Smooth muscle cell (in vitro differentiated cells): ENCODE measurements at regions not wholly inside any gene's neighbourhood (a gene's known extent, or its start where the extent isn't known, plus 50 kb on each side); places are given as distances from the start of the nearest gene placed in this dataset.

Experiments used
- DNase-seq: peaks from one replicate; lab custom pipeline; 2025; ENCODE audit not compliant: unreplicated experiment; lab: John Stamatoyannopoulos, UW
- H2AFZ ChIP-seq: fragments of 200-600 bp; sonication (generic); 2 replicates; pipeline ENCODE4 v1.6.0; 2016; ENCODE audit warnings: antibody characterized with exemption, low read depth, mild to moderate bottlenecking
- H3F3A ChIP-seq: fragments of 200-600 bp; sonication (generic); 2 replicates; pipeline ENCODE4 v1.6.0; 2017; ENCODE audit warnings: antibody characterized with exemption, low read depth
- H3K27ac ChIP-seq: fragments of 200-600 bp; sonication (generic); 2 replicates; pipeline ENCODE4 v1.5.1; 2016; ENCODE audit warnings: low read depth, mild to moderate bottlenecking
- H3K27me3 ChIP-seq: fragments of 200-600 bp; sonication (generic); 2 replicates; pipeline ENCODE4 v1.6.1; 2016; ENCODE audit warnings: low read depth, mild to moderate bottlenecking
- H3K36me3 ChIP-seq: fragments of 200-600 bp; sonication (generic); 2 replicates; pipeline ENCODE4 v1.5.1; 2016; ENCODE audit warnings: low read depth
- H3K4me1 ChIP-seq: fragments of 200-600 bp; sonication (generic); 2 replicates; pipeline ENCODE4 v1.5.1; 2016; ENCODE audit warnings: low read depth
- H3K4me2 ChIP-seq: fragments of 200-600 bp; sonication (generic); 2 replicates; pipeline ENCODE4 v1.6.0; 2016; ENCODE audit warnings: mild to moderate bottlenecking
- H3K4me3 ChIP-seq: fragments of 200-600 bp; sonication (generic); 2 replicates; pipeline ENCODE4 v1.5.1; 2016; ENCODE audit warnings: mild to moderate bottlenecking
- H3K79me2 ChIP-seq: fragments of 200-600 bp; sonication (generic); 2 replicates; pipeline ENCODE4 v1.6.0; 2016; ENCODE audit warnings: low read depth, mild to moderate bottlenecking
- H3K9ac ChIP-seq: fragments of 200-600 bp; sonication (generic); 2 replicates; pipeline ENCODE4 v1.6.0; 2016; ENCODE audit warnings: low read depth
- H3K9me3 ChIP-seq: fragments of 200-600 bp; sonication (generic); replicated peaks from 2 replicates; pipeline ENCODE4 v1.5.1; 2016; ENCODE audit warnings: low read depth
- H4K20me1 ChIP-seq: fragments of 200-600 bp; sonication (generic); 2 replicates; pipeline ENCODE4 v1.6.0; 2016; ENCODE audit warnings: low read depth
- WGBS: methylation state at CpG from one replicate; pipeline ENCODE4 v1.1.7; 2016; ENCODE audit warnings: low lambda C conversion rate; 5-methylcytosine and 5-hydroxymethylcytosine counted together
- TF ChIP-seq, protein P1 (sequence below): fragments of 200-600 bp; sonication (generic); IDR thresholded peaks from 2 replicates; pipeline ENCODE4 v1.5.1; 2017; ENCODE audit warnings: borderline replicate concordance, mild to moderate bottlenecking, antibody characterized with exemption; ENCODE audit not compliant: insufficient read depth, poor library complexity, severe bottlenecking

DNA sequence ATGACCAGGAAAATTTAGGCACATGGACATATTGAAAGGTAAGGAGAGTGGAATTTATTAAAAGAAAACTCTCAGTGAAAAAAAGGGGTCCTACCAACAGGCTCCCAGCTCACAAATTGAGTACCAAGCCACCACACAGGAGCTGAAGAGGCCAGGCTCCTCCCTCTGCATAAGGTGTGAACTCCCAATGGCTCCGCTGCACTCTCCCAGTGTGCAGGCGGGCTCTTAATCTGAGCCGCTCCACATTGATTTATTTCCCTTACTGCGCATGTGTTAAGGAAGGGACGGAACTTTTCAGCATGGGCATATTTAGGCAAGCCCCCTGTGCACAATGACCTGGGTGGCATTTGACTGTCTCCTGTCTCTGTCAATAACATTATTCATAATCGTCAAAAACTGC lies 68.6 kb upstream of the PLEKHG7 start:
- TF ChIP-seq, protein P1, sequence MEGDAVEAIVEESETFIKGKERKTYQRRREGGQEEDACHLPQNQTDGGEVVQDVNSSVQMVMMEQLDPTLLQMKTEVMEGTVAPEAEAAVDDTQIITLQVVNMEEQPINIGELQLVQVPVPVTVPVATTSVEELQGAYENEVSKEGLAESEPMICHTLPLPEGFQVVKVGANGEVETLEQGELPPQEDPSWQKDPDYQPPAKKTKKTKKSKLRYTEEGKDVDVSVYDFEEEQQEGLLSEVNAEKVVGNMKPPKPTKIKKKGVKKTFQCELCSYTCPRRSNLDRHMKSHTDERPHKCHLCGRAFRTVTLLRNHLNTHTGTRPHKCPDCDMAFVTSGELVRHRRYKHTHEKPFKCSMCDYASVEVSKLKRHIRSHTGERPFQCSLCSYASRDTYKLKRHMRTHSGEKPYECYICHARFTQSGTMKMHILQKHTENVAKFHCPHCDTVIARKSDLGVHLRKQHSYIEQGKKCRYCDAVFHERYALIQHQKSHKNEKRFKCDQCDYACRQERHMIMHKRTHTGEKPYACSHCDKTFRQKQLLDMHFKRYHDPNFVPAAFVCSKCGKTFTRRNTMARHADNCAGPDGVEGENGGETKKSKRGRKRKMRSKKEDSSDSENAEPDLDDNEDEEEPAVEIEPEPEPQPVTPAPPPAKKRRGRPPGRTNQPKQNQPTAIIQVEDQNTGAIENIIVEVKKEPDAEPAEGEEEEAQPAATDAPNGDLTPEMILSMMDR: no peak
- Histone ChIP-seq H3K9ac (no peak overlapping the region), H3F3A (no peaks in the 10 kb centered on the region), H3K4me1 (no peaks in the 10 kb centered on the region), H3K79me2 (no peaks in the 10 kb centered on the region), H2AFZ (no peak overlapping the region), H3K36me3 (no peaks in the 10 kb centered on the region), H3K4me2 (no peak overlapping the region), H3K27me3 (no peaks in the 10 kb centered on the region), H3K4me3 (no peak overlapping the region), H3K9me3 (no peaks in the 10 kb centered on the region), H3K27ac (no peak overlapping the region), H4K20me1 (no peaks in the 10 kb centered on the region)
- no peak for DNase-seq
- 96% methylated on average over 6 of the region's 6 CpGs for WGBS

DNA sequence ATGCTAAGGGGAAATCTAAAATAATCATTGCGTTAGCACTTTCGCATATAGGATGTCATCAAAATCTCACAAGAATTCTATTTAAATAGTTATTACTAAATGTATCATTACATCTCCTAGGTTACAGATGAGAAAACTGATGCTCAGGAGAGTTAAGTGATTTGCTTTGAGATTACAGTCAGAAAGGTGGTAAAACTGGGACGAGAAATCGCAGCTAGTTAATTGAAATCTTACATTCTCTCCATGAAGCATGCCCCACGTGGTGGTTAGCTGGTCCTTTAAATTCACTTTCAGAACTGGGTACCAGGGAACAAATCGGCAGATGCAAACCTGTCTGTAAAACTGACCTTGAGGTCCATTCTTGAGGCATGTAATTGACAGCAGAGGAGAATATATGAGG lies 71.8 kb upstream of the PLEKHG7 start:
- Histone ChIP-seq H3K9me3 (no peaks in the 10 kb centered on the region), H3F3A (no peaks in the 10 kb centered on the region)
- 92% methylated on average over 6 of the region's 6 CpGs for WGBS

DNA sequence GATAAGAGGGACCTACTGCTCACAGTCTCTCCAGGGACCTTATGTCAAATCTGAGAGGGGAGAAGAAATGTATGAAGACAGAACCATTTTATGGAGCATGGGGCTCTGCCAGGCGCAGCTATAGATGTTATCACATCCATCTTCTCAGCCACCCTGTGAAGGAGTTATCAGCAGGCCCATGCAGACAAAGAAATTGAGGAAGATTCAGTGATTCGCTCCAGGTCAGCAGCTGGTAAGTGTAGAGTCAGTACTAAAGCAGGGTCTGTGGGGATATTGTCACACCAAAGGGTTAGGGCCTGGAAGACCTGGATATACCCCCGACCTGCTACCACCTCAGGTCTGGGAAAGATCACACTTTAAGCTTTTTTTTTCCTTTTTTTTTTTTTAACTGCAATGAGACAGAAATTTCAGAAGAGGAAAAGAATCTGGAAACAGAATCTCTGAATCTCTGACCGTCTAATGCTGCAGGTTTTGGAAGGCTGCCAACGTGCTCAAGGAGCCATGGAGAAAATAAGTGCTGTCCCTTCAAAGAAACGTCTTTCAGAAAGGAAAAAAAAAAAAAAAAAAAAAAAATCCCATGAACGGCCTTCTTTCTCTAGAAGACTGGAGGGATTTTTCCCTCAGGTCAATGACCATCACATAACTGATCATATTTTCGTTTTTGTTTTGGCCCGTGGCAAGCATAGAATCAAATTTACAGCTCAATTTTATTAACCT lies 73.3 kb upstream of the PLEKHG7 start:
- TF ChIP-seq, protein P1: no peak
- H3K79me2 ChIP-seq: no peaks in the 10 kb centered on the region
- H3F3A ChIP-seq: no peaks in the 10 kb centered on the region
- no peaks in the 10 kb centered on the region for H4K20me1 ChIP-seq
- H2AFZ ChIP-seq: no peak overlapping the region
- H3K9ac ChIP-seq: no peak overlapping the region
- H3K4me3 ChIP-seq: no peak overlapping the region
- H3K4me1 ChIP-seq: no peaks in the 10 kb centered on the region
- no peaks in the 10 kb centered on the region for H3K36me3 ChIP-seq
- H3K27ac ChIP-seq: no peak overlapping the region
- H3K9me3 ChIP-seq: no peaks in the 10 kb centered on the region
- no peak overlapping the region for H3K4me2 ChIP-seq
- H3K27me3 ChIP-seq: no peaks in the 10 kb centered on the region
- 57% methylated on average over 9 of the region's 9 CpGs for WGBS
- DNase-seq: no peak

More for the DNA sequence above, 71.8 kb upstream of the PLEKHG7 start:
- no peak overlapping the region for H3K9ac ChIP-seq
- DNase-seq: no peak
- H2AFZ ChIP-seq: no peak overlapping the region
- H3K4me1 ChIP-seq: no peaks in the 10 kb centered on the region
- no peak overlapping the region for H3K4me3 ChIP-seq
- no peaks in the 10 kb centered on the region for H4K20me1 ChIP-seq
- H3K27ac ChIP-seq: no peak overlapping the region
- TF ChIP-seq, protein P1: no peak
- no peaks in the 10 kb centered on the region for H3K27me3 ChIP-seq
- H3K36me3 ChIP-seq: no peaks in the 10 kb centered on the region
- no peak overlapping the region for H3K4me2 ChIP-seq
- H3K79me2 ChIP-seq: no peaks in the 10 kb centered on the region

DNA sequence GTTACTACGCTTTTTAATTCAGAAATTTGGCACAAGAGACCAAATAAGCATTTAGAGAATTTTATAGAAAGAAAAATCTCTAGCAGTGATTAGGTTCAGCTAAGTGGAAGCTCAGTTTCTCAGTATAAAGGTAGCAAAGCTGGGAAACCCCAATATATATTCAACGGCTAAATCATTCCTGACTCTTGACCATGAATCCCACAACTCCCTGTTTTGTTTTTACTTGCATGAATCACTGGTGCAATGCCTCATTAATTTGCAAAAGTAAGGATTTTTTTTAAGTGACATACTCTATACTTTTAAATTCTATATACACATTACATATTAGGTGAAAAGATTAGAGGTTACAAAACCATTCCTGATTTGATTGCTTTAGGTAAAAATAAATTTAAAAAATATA lies 74.3 kb upstream of the PLEKHG7 start:
- no peak overlapping the region for H3K4me2 ChIP-seq
- no peaks in the 10 kb centered on the region for H4K20me1 ChIP-seq
- TF ChIP-seq, protein P1: no peak
- no peaks in the 10 kb centered on the region for H3K27me3 ChIP-seq
- WGBS: 76% methylated on average over 2 of the region's 2 CpGs
- H3K9me3 ChIP-seq: no peaks in the 10 kb centered on the region
- H2AFZ ChIP-seq: no peak overlapping the region
- peaks cover 5% of the 10 kb centered on the region for H3K4me1 ChIP-seq
- no peak overlapping the region for H3K9ac ChIP-seq
- no peaks in the 10 kb centered on the region for H3K36me3 ChIP-seq
- no peak overlapping the region for H3K27ac ChIP-seq
- no peaks in the 10 kb centered on the region for H3F3A ChIP-seq
- DNase-seq: no peak
- no peaks in the 10 kb centered on the region for H3K79me2 ChIP-seq
- H3K4me3 ChIP-seq: no peak overlapping the region
